Head of caudate nucleus (tissue), 42 donors: ENCODE measurements at regions not wholly inside any gene's neighbourhood (a gene's known extent, or its start where the extent isn't known, plus 50 kb on each side); places are given as distances from the start of the nearest gene placed in this dataset.
"Not testable (repeated sequence)": the region's sequence is repeated elsewhere in the genome, so short reads cannot be mapped to it uniquely, and the experiment has no call there.

Source experiments
- DNase-seq, 42 donors: peaks; one replicate each; pipeline versions ENCODE4 v3.0.0 to v3.0.0-alpha.2; 2020 to 2021; ENCODE audit warnings: mixed read lengths in 7 of 42
- intact Hi-C: fragments of 100-400 bp; cut with DNase I; formaldehyde crosslinking; loops from one replicate; pipeline ENCODE4 v1.15.0; 2022

- intact Hi-C loops: no loop called here
- DNase-seq: no peak
Measured at GRCh38 chr15:81909011-81909358, 136.8 kb downstream of the MEX3B start.

GRCh38 chr15:81908111-81908510, 137.7 kb downstream of the MEX3B start:
- intact Hi-C loops: no loop called here
- no peak for DNase-seq

DNA sequence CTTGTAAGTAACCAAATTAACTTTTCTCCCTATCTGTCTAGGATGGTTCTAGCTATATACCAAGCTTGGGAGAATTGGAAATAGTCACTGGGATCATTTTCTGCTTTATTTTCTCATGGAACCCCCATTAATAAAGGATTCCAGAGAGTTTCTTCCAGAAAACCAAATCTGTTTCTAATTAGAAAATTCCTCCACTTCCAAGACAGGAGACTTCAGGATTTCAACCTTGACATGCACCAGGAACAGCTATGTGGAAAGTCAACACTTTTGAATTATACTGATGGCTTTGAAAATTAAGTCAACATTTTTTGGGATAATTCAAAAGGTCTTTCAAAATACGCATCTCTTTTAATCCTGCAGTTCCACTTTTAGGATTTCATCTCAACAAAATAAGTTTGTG, 138.3 kb downstream of the MEX3B start:
- intact Hi-C loops: no loop called here
- no peak for DNase-seq

DNA sequence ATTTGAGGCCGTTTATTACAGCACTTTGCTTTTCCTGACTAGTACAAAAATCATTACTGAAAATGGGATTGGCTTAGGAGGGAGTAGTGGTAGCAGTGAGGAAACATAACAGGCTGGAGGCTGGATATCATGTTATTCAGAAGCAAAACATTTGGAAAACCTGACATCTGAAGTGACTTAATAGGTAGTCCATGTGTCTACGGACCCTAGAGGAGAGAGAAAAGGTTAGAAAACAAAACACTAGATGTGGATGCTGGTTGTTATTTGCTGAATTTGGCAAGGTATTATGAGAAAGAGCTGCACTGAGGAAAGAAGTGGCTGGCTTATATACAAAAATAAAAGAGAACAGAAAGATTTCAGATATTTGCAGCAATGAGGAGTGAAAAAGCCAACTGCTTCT, 139.9 kb downstream of the MEX3B start:
- no peak for DNase-seq
- intact Hi-C loops: no loop called here

DNA sequence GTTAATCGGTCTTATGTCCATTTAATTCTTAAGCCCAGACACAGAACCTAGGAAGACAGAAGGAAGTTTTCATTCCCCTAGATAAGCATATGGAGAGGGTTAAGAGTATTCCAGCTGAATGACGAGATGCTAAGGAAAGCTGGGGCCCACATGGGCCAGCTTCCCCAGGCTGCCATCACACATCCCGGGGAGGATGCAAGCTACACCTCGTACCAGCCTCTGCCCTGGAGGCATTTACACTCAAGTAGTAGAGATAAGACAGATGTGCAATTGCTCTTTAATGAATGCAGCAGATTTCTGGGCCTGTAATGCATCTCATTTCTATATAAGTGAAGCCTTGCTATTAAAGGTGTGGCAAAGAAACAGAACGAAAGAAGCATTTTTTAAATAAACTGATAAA, 144.5 kb downstream of the MEX3B start:
- DNase-seq: no peak
- intact Hi-C loops: no loop called here

- no peak for DNase-seq
- intact Hi-C loops: no loop called here
Measured at GRCh38 chr15:81899730-81900129, 146.1 kb downstream of the MEX3B start.

DNA sequence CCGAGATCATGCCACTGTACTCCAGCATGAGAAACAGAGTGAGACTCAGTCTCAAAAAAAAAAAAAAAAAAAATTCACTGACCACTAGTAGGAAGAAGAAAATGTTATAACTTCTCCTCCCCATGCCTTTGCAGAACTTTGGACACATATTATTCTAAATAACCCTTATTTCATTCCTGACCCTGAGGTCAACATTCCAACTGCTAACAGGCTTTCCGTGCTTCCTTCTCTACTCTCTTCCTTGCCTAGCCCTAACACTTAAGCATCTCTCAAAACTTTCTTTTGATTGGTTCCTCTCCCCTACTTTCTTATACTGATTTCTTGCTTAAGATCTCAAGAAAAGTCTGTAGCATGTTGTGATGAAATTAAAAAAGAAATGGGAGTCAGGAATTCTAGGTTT, 146.8 kb downstream of the MEX3B start:
- intact Hi-C loops: no loop called here

DNA sequence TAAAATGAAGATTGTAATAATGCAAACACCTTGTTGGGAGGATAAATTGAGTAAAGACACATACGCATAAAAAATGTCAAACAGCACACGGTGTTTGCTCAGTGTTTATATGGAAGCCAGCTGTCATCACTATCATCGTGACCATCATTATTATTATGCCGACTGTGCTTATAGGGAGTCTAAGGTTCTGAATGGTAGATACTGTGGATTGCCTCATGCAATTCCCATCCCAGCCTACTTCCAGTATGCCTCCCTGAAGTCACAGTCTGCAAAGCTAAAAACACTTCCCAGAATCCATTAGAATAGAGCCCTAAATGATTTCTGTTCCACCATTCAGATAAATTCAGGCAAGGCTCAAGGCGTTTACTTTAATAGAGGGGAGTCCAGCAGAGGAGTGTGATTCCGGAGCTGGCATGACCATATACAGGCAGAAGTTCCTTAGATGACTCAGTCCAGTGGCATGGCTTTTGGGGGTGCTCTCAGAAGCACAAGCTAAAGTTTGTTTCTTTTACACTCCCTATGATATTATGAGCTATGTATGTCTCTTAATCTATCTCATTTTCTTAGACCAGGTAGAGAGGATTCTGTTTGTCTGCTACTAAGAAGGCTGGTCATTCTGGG, 148.7 kb downstream of the MEX3B start:
- intact Hi-C loops: no loop called here
- no peak for DNase-seq

More for the DNA sequence above, 146.8 kb downstream of the MEX3B start:
- no peak for DNase-seq

GRCh38 chr15:81896356-81896755, 149.5 kb downstream of the MEX3B start:
- intact Hi-C loops: no loop called here
- DNase-seq: no peak

DNA sequence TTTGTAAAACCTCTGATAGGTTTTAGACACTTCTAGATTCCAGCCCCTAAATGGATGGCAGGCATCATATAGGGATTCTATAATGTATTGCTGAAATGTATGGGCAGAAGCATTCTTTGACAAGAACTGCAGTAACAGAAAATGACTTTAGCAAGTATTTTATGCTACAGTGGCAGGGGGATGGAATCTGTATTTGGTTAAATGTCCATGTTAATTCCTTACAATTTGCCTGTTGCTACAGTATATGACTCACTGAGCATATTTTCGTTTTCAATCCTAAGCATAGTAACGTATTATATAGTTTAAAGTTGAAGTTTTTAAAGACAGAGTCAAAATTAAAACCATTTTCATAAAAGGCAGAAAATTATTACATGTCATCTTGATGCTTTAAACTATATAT, 150.1 kb downstream of the MEX3B start:
- DNase-seq: no peak
- intact Hi-C loops: no loop called here

- intact Hi-C loops: no loop called here
- DNase-seq: no peak
Measured at GRCh38 chr15:81894061-81894460, 151.8 kb downstream of the MEX3B start.

DNA sequence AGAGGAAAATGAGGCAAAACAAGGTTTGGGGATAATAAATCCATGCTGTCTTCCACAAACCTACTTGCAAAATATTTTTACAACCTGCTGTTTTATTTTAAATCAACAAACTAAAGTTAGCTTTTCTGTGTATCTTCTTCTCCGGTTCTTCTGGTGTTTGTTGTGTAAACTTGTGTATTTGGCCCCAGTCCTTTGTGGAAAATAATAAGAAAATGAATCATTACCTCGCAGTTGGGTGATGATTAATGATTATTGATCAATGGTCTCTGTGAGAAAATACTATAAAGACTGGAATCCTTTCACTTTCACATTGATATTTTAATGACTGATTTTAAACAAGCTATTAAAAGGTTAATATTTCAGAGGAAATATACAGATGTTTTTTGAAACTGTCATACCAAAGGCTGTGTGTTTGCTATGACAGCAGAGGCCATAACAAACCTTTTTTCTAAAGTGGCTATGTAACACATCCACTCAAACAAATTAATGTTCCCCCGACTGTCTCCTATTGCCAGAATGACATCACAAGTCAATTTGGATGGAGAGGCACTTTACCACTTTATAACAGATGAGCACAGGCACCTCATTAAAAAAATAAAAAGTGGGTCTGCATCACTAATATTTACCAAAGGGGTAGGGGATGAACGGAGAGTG, 152.5 kb downstream of the MEX3B start:
- intact Hi-C loops: no loop called here
- DNase-seq: no peak

DNA sequence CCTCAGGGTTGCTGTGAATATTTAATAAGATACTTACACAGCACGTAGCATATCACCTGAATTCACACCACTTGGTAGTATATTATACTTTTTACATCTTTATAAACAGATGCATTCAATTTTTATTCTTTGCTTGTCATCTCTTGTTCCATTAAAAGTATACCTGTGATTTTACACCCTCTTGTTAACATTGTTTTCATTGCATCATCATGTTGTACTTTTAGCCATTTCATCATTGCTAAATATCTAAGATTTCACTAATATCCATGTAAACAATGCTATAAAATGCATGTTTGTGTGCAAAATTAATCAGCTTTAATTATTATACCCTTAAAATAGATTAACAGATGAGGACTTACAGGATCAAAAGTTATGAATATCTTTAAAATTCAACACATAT, 155.3 kb downstream of the MEX3B start:
- intact Hi-C loops: no loop called here
- no peak for DNase-seq

- no peak for DNase-seq
- intact Hi-C loops: no loop called here
Measured at GRCh38 chr15:81889485-81889881, 156.3 kb downstream of the MEX3B start.

GRCh38 chr15:81888748-81889484, 156.9 kb downstream of the MEX3B start:
- intact Hi-C loops: no loop called here
- no peak for DNase-seq

DNA sequence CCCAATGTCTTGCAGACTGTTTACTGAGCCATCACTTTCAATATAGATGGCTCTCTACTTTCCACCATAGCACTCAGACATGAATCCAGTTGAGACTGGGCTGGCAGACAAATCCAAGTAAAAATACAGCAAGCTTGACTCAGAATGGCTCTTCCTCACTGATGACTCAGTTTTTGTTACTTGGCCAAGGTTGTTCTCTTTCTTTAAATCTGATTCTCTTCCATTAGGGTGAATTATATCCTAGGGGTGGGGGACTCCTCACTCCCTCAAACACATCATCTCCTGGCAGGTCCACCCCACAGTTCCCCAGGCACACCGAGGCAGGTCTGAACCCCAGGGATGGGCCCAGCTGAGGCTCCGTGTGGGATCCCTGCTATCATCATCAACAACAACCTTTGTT, 157.9 kb downstream of the MEX3B start:
- no peak for DNase-seq
- intact Hi-C loops: no loop called here

GRCh38 chr15:81887188-81887587, 158.6 kb downstream of the MEX3B start:
- not testable (repeated sequence) for DNase-seq

DNA sequence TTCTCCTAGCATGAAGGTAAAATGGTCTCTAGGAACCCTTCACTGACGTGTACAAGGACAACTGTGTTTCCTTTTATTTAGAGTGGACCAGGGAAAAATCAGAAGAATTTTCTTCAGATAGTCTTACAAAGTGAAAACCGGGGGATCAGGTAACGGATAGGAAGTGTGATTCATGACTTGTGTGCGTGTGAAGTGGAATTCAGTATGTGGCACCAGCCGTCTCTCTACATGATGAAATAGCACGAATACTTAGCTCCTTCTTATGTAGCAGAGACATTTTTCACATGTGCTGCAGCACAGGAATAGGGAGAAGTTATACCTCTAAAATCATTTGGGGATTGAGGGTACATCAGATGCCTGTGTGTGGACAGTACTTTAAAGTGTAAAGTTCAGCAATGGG, 159.2 kb downstream of the MEX3B start:
- intact Hi-C loops: no loop called here
- DNase-seq: no peak

More at GRCh38 chr15:81887188-81887587, 158.6 kb downstream of the MEX3B start:
- intact Hi-C loops: not testable (repeated sequence)

GRCh38 chr15:81886080-81886479, 159.7 kb downstream of the MEX3B start:
- intact Hi-C loops: no loop called here
- no peak for DNase-seq

GRCh38 chr15:81885135-81885534, 160.7 kb downstream of the MEX3B start:
- intact Hi-C loops: no loop called here
- no peak for DNase-seq

- intact Hi-C loops: no loop called here
- DNase-seq: no peak
Measured at GRCh38 chr15:81882504-81882903, 163.3 kb downstream of the MEX3B start.
